HG03108 (cell line): ENCODE measurements at regions not wholly inside any gene's neighbourhood (a gene's known extent, or its start where the extent isn't known, plus 50 kb on each side); places are given as distances from the start of the nearest gene placed in this dataset.

Source experiments
- ATAC-seq: cut with Tn5 transposase; IDR thresholded peaks from one replicate; pipeline ENCODE4 v1.9.1; 2021; ENCODE audit warnings: moderate library complexity; ENCODE audit not compliant: unreplicated experiment

- ATAC-seq = no peak
Observed at GRCh38 chr18:27500531-27500930, 315.4 kb upstream of the CHST9 start.

- ATAC-seq = no peak
Observed at GRCh38 chr18:27497246-27497645, 312.1 kb upstream of the CHST9 start.

GRCh38 chr18:27493182-27493581 lies 308.1 kb upstream of the CHST9 start:
- no peak for ATAC-seq

- ATAC-seq = no peak
Observed at GRCh38 chr18:27491772-27492171, 306.7 kb upstream of the CHST9 start.

- no peak for ATAC-seq
Observed at GRCh38 chr18:27483276-27483675, 298.2 kb upstream of the CHST9 start.

- no peak for ATAC-seq
Observed at GRCh38 chr18:27478459-27478858, 293.4 kb upstream of the CHST9 start.

GRCh38 chr18:27473318-27473717 lies 288.2 kb upstream of the CHST9 start:
- ATAC-seq = no peak

GRCh38 chr18:27467073-27467472 lies 282.0 kb upstream of the CHST9 start:
- ATAC-seq = no peak

GRCh38 chr18:27461957-27462356 lies 276.8 kb upstream of the CHST9 start:
- no peak for ATAC-seq

- ATAC-seq = no peak
Observed at GRCh38 chr18:27449104-27449503, 264.0 kb upstream of the CHST9 start.

- ATAC-seq = no peak
Observed at GRCh38 chr18:27447930-27448329, 262.8 kb upstream of the CHST9 start.

GRCh38 chr18:27447451-27447881 lies 262.4 kb upstream of the CHST9 start:
- ATAC-seq = no peak

GRCh38 chr18:27430595-27430994 lies 245.5 kb upstream of the CHST9 start:
- no peak for ATAC-seq

GRCh38 chr18:27428716-27429475 lies 243.8 kb upstream of the CHST9 start:
- no peak for ATAC-seq

GRCh38 chr18:27428120-27428519 lies 243.0 kb upstream of the CHST9 start:
- no peak for ATAC-seq

GRCh38 chr18:27423581-27423980 lies 238.5 kb upstream of the CHST9 start:
- no peak for ATAC-seq

GRCh38 chr18:27419646-27420045 lies 234.5 kb upstream of the CHST9 start:
- ATAC-seq = no peak

- ATAC-seq = no peak
Observed at GRCh38 chr18:27415495-27415894, 230.4 kb upstream of the CHST9 start.

- ATAC-seq = no peak
Observed at GRCh38 chr18:27414682-27415081, 229.6 kb upstream of the CHST9 start.

GRCh38 chr18:27413495-27414401 lies 228.6 kb upstream of the CHST9 start:
- ATAC-seq = no peak

GRCh38 chr18:27412556-27412955 lies 227.4 kb upstream of the CHST9 start:
- ATAC-seq = no peak

GRCh38 chr18:27411911-27412310 lies 226.8 kb upstream of the CHST9 start:
- no peak for ATAC-seq
